GM20000 (cell line): ENCODE measurements at regions not wholly inside any gene's neighbourhood (a gene's known extent, or its start where the extent isn't known, plus 50 kb on each side); places are given as distances from the start of the nearest gene placed in this dataset.

ENCODE experiments used
- DNase-seq: peaks from one replicate; pipeline ENCODE4 v3.0.0; 2012; ENCODE audit warnings: low spot score
- CTCF ChIP-seq: IDR thresholded peaks from 2 replicates; pipeline ENCODE4 v1.5.1; 2012; ENCODE audit warnings: mild to moderate bottlenecking, control low read depth; ENCODE audit errors: extremely low read depth, missing control alignments

GRCh38 chr5:86918246-86918645, 300.5 kb downstream of the COX7C start:
- no peak for TF ChIP-seq CTCF
- no peak for DNase-seq

- no peak for TF ChIP-seq CTCF
- no peak for DNase-seq
Measured at GRCh38 chr5:86926033-86926432, 308.3 kb downstream of the COX7C start.

- no peak for TF ChIP-seq CTCF
- no peak for DNase-seq
Measured at GRCh38 chr5:86929123-86929766, 311.5 kb downstream of the COX7C start.

GRCh38 chr5:86951761-86952160, 315.9 kb upstream of the RASA1 start:
- DNase-seq = no peak
- no peak for TF ChIP-seq CTCF

GRCh38 chr5:86964889-86965288, 302.8 kb upstream of the RASA1 start:
- no peak for DNase-seq
- TF ChIP-seq CTCF = no peak

- DNase-seq = peak; percentile 5
- no peak for TF ChIP-seq CTCF
Measured at GRCh38 chr5:86968301-86968753, 299.4 kb upstream of the RASA1 start.

- TF ChIP-seq CTCF = no peak
Measured at GRCh38 chr5:86970361-86970760, 297.3 kb upstream of the RASA1 start.

More at GRCh38 chr5:86970361-86970760, 297.3 kb upstream of the RASA1 start:
- DNase-seq = no peak
